Neural progenitor cell (in vitro differentiated cells): ENCODE measurements at regions not wholly inside any gene's neighbourhood (a gene's known extent, or its start where the extent isn't known, plus 50 kb on each side); places are given as distances from the start of the nearest gene placed in this dataset.

Experiments used
- DNase-seq: peaks from one replicate; pipeline ENCODE4 v3.0.0-alpha.2; 2016; ENCODE audit warnings: low spot score
- H2AFZ ChIP-seq: fragments of 200-600 bp; sonication (generic); replicated peaks from 2 replicates; pipeline ENCODE4 v1.6.1; 2016; ENCODE audit warnings: antibody characterized with exemption
- H3F3A ChIP-seq: fragments of 200-600 bp; sonication (generic); 2 replicates; pipeline ENCODE4 v1.6.1; 2016; ENCODE audit warnings: antibody characterized with exemption, low read depth
- H3K27ac ChIP-seq: fragments of 200-600 bp; sonication (generic); 2 replicates; pipeline ENCODE4 v1.5.1; 2016; ENCODE audit warnings: mild to moderate bottlenecking
- H3K27me3 ChIP-seq: fragments of 200-600 bp; sonication (generic); 2 replicates; pipeline ENCODE4 v1.6.1; 2016; ENCODE audit warnings: mild to moderate bottlenecking, moderate library complexity
- H3K36me3 ChIP-seq: fragments of 200-600 bp; sonication (generic); 2 replicates; pipeline ENCODE4 v1.5.1; 2016
- H3K4me1 ChIP-seq: fragments of 200-600 bp; sonication (generic); 2 replicates; pipeline ENCODE4 v1.6.1; 2016; ENCODE audit warnings: mixed run types
- H3K4me2 ChIP-seq: fragments of 200-600 bp; sonication (generic); 2 replicates; pipeline ENCODE4 v1.6.1; 2016
- H3K4me3 ChIP-seq: fragments of 200-600 bp; sonication (generic); 2 replicates; pipeline ENCODE4 v1.5.1; 2016
- H3K79me2 ChIP-seq: fragments of 200-600 bp; sonication (generic); 2 replicates; pipeline ENCODE4 v1.6.1; 2016; ENCODE audit warnings: low read depth
- H3K9ac ChIP-seq: fragments of 200-600 bp; sonication (generic); 2 replicates; pipeline ENCODE4 v1.6.1; 2016
- H3K9me3 ChIP-seq: fragments of 200-600 bp; sonication (generic); 2 replicates; pipeline ENCODE4 v1.5.1; 2016; ENCODE audit warnings: low read depth
- H4K20me1 ChIP-seq: fragments of 200-600 bp; sonication (generic); 2 replicates; pipeline ENCODE4 v1.6.1; 2016; ENCODE audit warnings: low read depth
- H3K27ac Mint-ChIP-seq: 3 replicates; pipeline ENCODE4 v1.8.0; 2021; ENCODE audit warnings: mixed read lengths
- H3K27me3 Mint-ChIP-seq: 2 replicates; pipeline ENCODE4 v1.8.0; 2022; ENCODE audit warnings: low read depth, mild to moderate bottlenecking, inconsistent platforms, moderate library complexity, mixed read lengths; ENCODE audit not compliant: insufficient read depth
- H3K36me3 Mint-ChIP-seq: 3 replicates; pipeline ENCODE4 v1.8.0; 2021; ENCODE audit warnings: mixed read lengths
- H3K4me1 Mint-ChIP-seq: 3 replicates; pipeline ENCODE4 v1.8.0; 2021; ENCODE audit warnings: mixed read lengths
- H3K4me3 Mint-ChIP-seq: 3 replicates; pipeline ENCODE4 v1.8.0; 2021; ENCODE audit warnings: mild to moderate bottlenecking, moderate library complexity, mixed read lengths
- H3K9me3 Mint-ChIP-seq: 3 replicates; pipeline ENCODE4 v1.8.0; 2020; ENCODE audit warnings: mixed read lengths
- CTCF ChIP-seq: fragments of 200-600 bp; sonication (generic); IDR thresholded peaks from 2 replicates; pipeline ENCODE4 v1.5.1; 2017; ENCODE audit warnings: antibody characterized with exemption, mild to moderate bottlenecking
- EZH2 ChIP-seq: fragments of 200-600 bp; sonication (generic); IDR thresholded peaks from 2 replicates; pipeline ENCODE4 v1.6.1; 2017; ENCODE audit warnings: antibody characterized with exemption, mild to moderate bottlenecking, moderate library complexity
- EZH2phosphoT487 ChIP-seq: fragments of 200-600 bp; sonication (generic); IDR thresholded peaks from 2 replicates; pipeline ENCODE4 v1.6.1; 2017; ENCODE audit warnings: antibody characterized with exemption

GRCh38 chr3:163971861-163972260, 1106.4 kb downstream of the SI start:
- Histone ChIP-seq H3K36me3 (no peaks in the 10 kb centered on the region), H3F3A (no peaks in the 10 kb centered on the region), H2AFZ (no peak overlapping the region), H3K9me3 (no peaks in the 10 kb centered on the region), H3K9ac (no peak overlapping the region), H3K4me3 (no peak overlapping the region), H3K79me2 (no peaks in the 10 kb centered on the region), H3K4me1 (no peaks in the 10 kb centered on the region), H4K20me1 (no peaks in the 10 kb centered on the region), H3K4me2 (no peak overlapping the region), H3K27ac (no peak overlapping the region), H3K27me3 (no peaks in the 10 kb centered on the region)
- H3K36me3 Mint-ChIP-seq: no peaks in the 10 kb centered on the region
- no peaks in the 10 kb centered on the region for H3K9me3 Mint-ChIP-seq
- DNase-seq: no peak
- no peak overlapping the region for H3K4me3 Mint-ChIP-seq
- no peak overlapping the region for H3K27ac Mint-ChIP-seq
- H3K4me1 Mint-ChIP-seq: no peaks in the 10 kb centered on the region
- TF ChIP-seq EZH2phosphoT487: no peak
- no peak for TF ChIP-seq CTCF
- TF ChIP-seq EZH2: no peak
- no peaks in the 10 kb centered on the region for H3K27me3 Mint-ChIP-seq

- Mint-ChIP-seq H3K4me3 (no peak overlapping the region), H3K9me3 (no peaks in the 10 kb centered on the region), H3K36me3 (no peaks in the 10 kb centered on the region), H3K27me3 (no peaks in the 10 kb centered on the region), H3K27ac (no peak overlapping the region), H3K4me1 (no peaks in the 10 kb centered on the region)
- Histone ChIP-seq H3K9me3 (no peaks in the 10 kb centered on the region), H3F3A (no peaks in the 10 kb centered on the region), H3K9ac (no peak overlapping the region), H2AFZ (peak overlapping the region; percentile 82), H3K4me2 (no peak overlapping the region), H3K27ac (no peak overlapping the region), H4K20me1 (no peaks in the 10 kb centered on the region), H3K4me3 (no peak overlapping the region), H3K79me2 (no peaks in the 10 kb centered on the region), H3K4me1 (no peaks in the 10 kb centered on the region), H3K36me3 (no peaks in the 10 kb centered on the region), H3K27me3 (no peaks in the 10 kb centered on the region)
- no peak for DNase-seq
- TF ChIP-seq CTCF (no peak), EZH2 (no peak), EZH2phosphoT487 (no peak)
Measured at GRCh38 chr3:163957072-163957471, 1121.2 kb downstream of the SI start.

GRCh38 chr3:163953526-163953925, 1124.8 kb downstream of the SI start:
- Mint-ChIP-seq H3K27me3 (no peaks in the 10 kb centered on the region), H3K36me3 (no peaks in the 10 kb centered on the region), H3K4me1 (no peaks in the 10 kb centered on the region), H3K4me3 (no peak overlapping the region), H3K9me3 (no peaks in the 10 kb centered on the region), H3K27ac (no peak overlapping the region)
- H3F3A ChIP-seq: no peaks in the 10 kb centered on the region
- H3K79me2 ChIP-seq: no peaks in the 10 kb centered on the region
- H3K4me2 ChIP-seq: no peak overlapping the region
- H3K36me3 ChIP-seq: no peaks in the 10 kb centered on the region
- no peak overlapping the region for H3K27ac ChIP-seq
- no peak overlapping the region for H2AFZ ChIP-seq
- H4K20me1 ChIP-seq: no peaks in the 10 kb centered on the region
- no peaks in the 10 kb centered on the region for H3K9me3 ChIP-seq
- DNase-seq: no peak
- no peaks in the 10 kb centered on the region for H3K27me3 ChIP-seq
- TF ChIP-seq EZH2 (no peak), EZH2phosphoT487 (no peak), CTCF (no peak)
- H3K9ac ChIP-seq: no peak overlapping the region
- no peak overlapping the region for H3K4me3 ChIP-seq
- H3K4me1 ChIP-seq: no peaks in the 10 kb centered on the region

GRCh38 chr3:163952499-163952898, 1125.8 kb downstream of the SI start:
- Histone ChIP-seq H3K9me3 (no peaks in the 10 kb centered on the region), H3K79me2 (no peaks in the 10 kb centered on the region), H3F3A (no peaks in the 10 kb centered on the region), H4K20me1 (no peaks in the 10 kb centered on the region), H3K4me2 (no peak overlapping the region), H3K4me3 (no peak overlapping the region), H3K36me3 (no peaks in the 10 kb centered on the region), H3K27ac (no peak overlapping the region), H3K4me1 (no peaks in the 10 kb centered on the region), H2AFZ (no peak overlapping the region), H3K27me3 (no peaks in the 10 kb centered on the region), H3K9ac (no peak overlapping the region)
- H3K36me3 Mint-ChIP-seq: no peaks in the 10 kb centered on the region
- no peaks in the 10 kb centered on the region for H3K4me1 Mint-ChIP-seq
- no peaks in the 10 kb centered on the region for H3K9me3 Mint-ChIP-seq
- H3K4me3 Mint-ChIP-seq: no peak overlapping the region
- H3K27me3 Mint-ChIP-seq: no peaks in the 10 kb centered on the region
- no peak for DNase-seq
- TF ChIP-seq EZH2phosphoT487: no peak
- TF ChIP-seq CTCF: no peak
- no peak for TF ChIP-seq EZH2
- H3K27ac Mint-ChIP-seq: no peak overlapping the region
